ENCODE measurements at regions not wholly inside any gene's neighbourhood (a gene's known extent, or its start where the extent isn't known, plus 50 kb on each side); places are given as distances from the start of the nearest gene placed in this dataset.

DNA sequence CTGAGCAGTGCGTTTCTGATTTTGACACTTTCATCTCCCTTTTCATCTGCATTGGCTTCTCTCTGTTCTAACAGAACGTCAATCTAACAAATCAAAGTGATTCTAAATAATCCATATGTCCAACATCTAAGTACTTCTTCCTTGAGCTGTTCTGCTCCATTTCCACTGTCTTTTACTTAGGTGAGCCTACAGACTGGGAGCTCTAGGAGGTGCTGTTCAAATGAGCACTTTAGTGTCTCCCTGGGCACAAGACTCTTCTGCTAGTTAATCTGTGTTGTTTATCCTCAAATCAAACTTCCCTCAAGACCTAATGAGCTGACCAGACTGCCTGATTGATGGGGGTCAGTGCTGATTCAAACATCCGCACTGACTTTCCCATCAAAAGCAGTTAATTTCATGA is 408.1 kb downstream of the WDR72 start:
- TF ChIP-seq, protein P1, sequence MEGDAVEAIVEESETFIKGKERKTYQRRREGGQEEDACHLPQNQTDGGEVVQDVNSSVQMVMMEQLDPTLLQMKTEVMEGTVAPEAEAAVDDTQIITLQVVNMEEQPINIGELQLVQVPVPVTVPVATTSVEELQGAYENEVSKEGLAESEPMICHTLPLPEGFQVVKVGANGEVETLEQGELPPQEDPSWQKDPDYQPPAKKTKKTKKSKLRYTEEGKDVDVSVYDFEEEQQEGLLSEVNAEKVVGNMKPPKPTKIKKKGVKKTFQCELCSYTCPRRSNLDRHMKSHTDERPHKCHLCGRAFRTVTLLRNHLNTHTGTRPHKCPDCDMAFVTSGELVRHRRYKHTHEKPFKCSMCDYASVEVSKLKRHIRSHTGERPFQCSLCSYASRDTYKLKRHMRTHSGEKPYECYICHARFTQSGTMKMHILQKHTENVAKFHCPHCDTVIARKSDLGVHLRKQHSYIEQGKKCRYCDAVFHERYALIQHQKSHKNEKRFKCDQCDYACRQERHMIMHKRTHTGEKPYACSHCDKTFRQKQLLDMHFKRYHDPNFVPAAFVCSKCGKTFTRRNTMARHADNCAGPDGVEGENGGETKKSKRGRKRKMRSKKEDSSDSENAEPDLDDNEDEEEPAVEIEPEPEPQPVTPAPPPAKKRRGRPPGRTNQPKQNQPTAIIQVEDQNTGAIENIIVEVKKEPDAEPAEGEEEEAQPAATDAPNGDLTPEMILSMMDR (IDR thresholded peaks at IDR 0.05) = no peak
- no peak for TF ChIP-seq POLR2A (IDR thresholded peaks at IDR 0.05)
- intact Hi-C loops (cut with DNase I) = no loop called here

DNA sequence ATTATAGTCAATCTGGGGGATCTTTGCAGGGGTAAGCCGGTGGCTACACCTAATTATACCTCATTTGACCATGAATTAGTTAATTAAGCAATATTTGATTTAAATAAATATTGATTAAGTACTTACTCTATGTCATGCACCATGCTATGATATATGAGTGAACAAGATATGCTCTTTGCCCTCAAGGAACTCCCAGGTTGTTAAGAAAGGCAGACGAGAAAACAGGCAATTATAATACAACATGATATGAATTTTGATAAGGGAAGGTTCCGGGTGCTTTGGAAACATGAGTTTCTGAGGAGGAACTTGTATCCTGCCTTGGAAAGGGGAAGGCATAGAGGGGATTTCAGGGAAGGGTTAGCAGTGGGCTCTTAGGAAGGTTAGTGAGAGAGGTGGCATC is 412.9 kb downstream of the WDR72 start:
- DNase-seq = no peak
- no peaks in the 10 kb centered on the region for H3K36me3 ChIP-seq
- TF ChIP-seq POLR2A (IDR thresholded peaks at IDR 0.05) = no peak
- TF ChIP-seq, protein P1 (IDR thresholded peaks at IDR 0.05) = no peak
- no peak overlapping the region for H3K27ac ChIP-seq
- H3K9me3 ChIP-seq = no peaks in the 10 kb centered on the region
- intact Hi-C loops (cut with DNase I) = no loop called here
- 61 to 74% methylated on average over 3 of the region's 3 CpGs for WGBS, 2 donors
- H3K27me3 ChIP-seq = no peaks in the 10 kb centered on the region
- no peak overlapping the region for H3K4me3 ChIP-seq
- no peaks in the 10 kb centered on the region for H3K4me1 ChIP-seq

More for the DNA sequence above, 408.1 kb downstream of the WDR72 start:
- H3K4me1 ChIP-seq = no peaks in the 10 kb centered on the region
- H3K27me3 ChIP-seq = no peaks in the 10 kb centered on the region
- no peaks in the 10 kb centered on the region for H3K9me3 ChIP-seq
- H3K4me3 ChIP-seq = no peak overlapping the region
- H3K36me3 ChIP-seq = no peaks in the 10 kb centered on the region
- no peak for DNase-seq
- no peak overlapping the region for H3K27ac ChIP-seq
- WGBS, 2 donors = 58 to 59% methylated on average over 3 of the region's 3 CpGs

DNA sequence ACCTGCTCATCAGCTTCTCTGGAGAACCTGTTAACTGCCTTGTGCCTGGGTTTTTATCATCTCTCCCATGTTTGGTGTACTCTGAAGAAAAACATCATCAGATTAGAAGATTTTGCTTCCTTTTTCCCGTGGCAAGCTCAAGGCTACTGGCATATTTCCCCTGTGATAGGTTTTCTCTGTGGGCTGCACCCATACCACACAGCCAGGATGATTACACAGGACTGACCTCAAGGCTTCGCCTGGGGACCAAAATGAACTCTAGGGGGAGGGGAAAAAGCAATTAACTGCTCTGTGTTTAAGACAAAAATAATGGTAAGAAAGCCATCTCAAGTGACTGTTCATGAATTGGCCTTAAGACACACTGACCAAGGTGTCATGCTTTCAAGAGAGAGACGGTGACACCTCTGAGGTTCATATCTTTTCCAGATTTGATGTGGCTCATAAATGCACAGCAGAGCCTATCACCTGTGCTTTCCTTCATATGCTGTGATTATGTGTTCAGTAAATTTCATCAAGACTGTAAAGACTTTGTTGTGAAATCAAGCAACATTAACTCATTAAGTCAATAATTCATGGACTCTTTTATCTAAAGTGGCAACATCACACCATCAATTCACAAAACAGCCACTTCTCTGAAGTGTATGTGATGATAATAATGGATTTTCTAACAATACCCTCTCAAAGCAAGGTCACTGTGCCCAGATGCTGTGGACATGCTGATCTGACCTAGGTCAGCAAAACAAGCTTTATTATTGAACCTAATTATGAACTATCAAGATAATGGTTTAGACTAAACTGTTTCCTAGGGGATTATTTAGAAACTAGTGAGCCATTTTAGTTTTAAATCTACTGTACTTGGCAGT is 427.9 kb downstream of the WDR72 start:
- H3K36me3 ChIP-seq = no peaks in the 10 kb centered on the region
- no peak overlapping the region for H3K27ac ChIP-seq
- no peak overlapping the region for H3K4me3 ChIP-seq
- DNase-seq = no peak
- no peaks in the 10 kb centered on the region for H3K27me3 ChIP-seq
- 36 to 80% methylated on average over 2 to 3 of the region's 3 CpGs for WGBS, 2 donors
- no peaks in the 10 kb centered on the region for H3K9me3 ChIP-seq
- no peak for TF ChIP-seq POLR2A (IDR thresholded peaks at IDR 0.05)
- TF ChIP-seq, protein P1 (IDR thresholded peaks at IDR 0.05) = no peak
- intact Hi-C loops (cut with DNase I) = no loop called here
- no peaks in the 10 kb centered on the region for H3K4me1 ChIP-seq

DNA sequence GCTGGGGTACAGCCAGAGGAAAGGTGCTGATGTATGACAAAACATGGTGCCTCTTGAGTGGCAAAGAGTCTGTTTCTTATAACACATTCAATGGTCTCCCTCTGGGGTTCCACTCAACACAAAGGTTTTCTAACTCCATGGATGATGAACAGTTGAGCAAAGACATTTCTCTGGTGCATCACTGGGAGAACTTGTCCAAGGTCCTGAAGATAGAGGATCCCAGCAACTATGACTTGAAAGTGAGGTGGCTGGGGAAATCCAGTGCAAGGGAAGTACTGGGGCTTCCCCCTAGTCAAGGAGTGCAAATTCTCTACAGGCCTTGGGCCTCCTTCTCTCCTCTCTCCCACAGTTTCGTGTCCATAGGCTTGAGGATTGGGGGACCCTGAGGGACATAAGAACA is 431.1 kb downstream of the WDR72 start:
- no peak overlapping the region for H3K4me3 ChIP-seq
- intact Hi-C loops (cut with DNase I) = no loop called here
- 31 to 38% methylated on average over 1 of the region's 1 CpG for WGBS, 2 donors

DNA sequence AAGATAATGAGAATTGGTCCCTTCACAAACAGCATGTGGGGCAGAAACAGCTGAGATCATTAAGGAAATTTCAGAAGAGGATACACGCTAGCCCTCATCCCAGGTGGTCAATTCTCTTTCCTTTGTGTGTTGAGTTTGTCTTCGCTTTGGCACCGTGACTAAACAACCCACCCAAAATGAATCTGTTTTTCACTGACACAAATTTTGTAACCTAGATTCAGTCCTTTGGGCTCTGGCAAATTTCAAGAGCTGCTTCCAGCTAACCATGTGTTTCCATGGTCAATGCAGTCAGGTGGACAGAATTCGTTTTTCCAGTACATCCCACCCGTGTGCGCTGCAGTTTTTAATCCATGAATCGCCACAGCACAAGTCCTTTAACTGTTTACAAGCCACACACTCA is 435.4 kb downstream of the WDR72 start:
- no peak for DNase-seq
- Histone ChIP-seq H3K9me3 (no peaks in the 10 kb centered on the region), H3K27ac (no peak overlapping the region), H3K4me1 (no peaks in the 10 kb centered on the region), H3K27me3 (no peaks in the 10 kb centered on the region), H3K36me3 (no peaks in the 10 kb centered on the region), H3K4me3 (no peak overlapping the region)
- TF ChIP-seq, protein P1 (IDR thresholded peaks at IDR 0.05) = no peak
- no peak for TF ChIP-seq POLR2A (IDR thresholded peaks at IDR 0.05)
- intact Hi-C loops (cut with DNase I) = no loop called here
- 59 to 72% methylated on average over 7 of the region's 7 CpGs for WGBS, 2 donors

More for the DNA sequence above, 431.1 kb downstream of the WDR72 start:
- no peak for DNase-seq
- H3K4me1 ChIP-seq = no peaks in the 10 kb centered on the region
- H3K27ac ChIP-seq = no peak overlapping the region
- no peaks in the 10 kb centered on the region for H3K27me3 ChIP-seq
- H3K36me3 ChIP-seq = no peaks in the 10 kb centered on the region
- no peaks in the 10 kb centered on the region for H3K9me3 ChIP-seq
- no peak for TF ChIP-seq POLR2A (IDR thresholded peaks at IDR 0.05)
- TF ChIP-seq, protein P1 (IDR thresholded peaks at IDR 0.05) = no peak
